ENCODE measurements at regions not wholly inside any gene's neighbourhood (a gene's known extent, or its start where the extent isn't known, plus 50 kb on each side); places are given as distances from the start of the nearest gene placed in this dataset.
"Not testable (repeated sequence)": the region's sequence is repeated elsewhere in the genome, so short reads cannot be mapped to it uniquely, and the experiment has no call there.

GRCh38 chr14:22289570-22289969 is 299.5 kb downstream of the DAD1 start:
- in situ Hi-C loops (cut with MboI; ENCODE audit: low pct_unique_long_range_greater_than_20kb, low sequenced_read_pairs, unreplicated experiment) = no loop called here
- no peak for TF ChIP-seq CTCF (IDR thresholded peaks at IDR 0.05; ENCODE audit: extremely low read depth, insufficient read depth, missing control alignments)
- no peak for DNase-seq (ENCODE audit: low spot score)

- in situ Hi-C loops (cut with MboI; ENCODE audit: low pct_unique_long_range_greater_than_20kb, low sequenced_read_pairs, unreplicated experiment) = no loop called here
- no peak for DNase-seq (ENCODE audit: low spot score)
- TF ChIP-seq CTCF (IDR thresholded peaks at IDR 0.05; ENCODE audit: extremely low read depth, insufficient read depth, missing control alignments) = no peak
Observed at GRCh38 chr14:22285991-22286390, 303.0 kb downstream of the DAD1 start.

- no peak for DNase-seq (ENCODE audit: low spot score)
- in situ Hi-C loops (cut with MboI; ENCODE audit: low pct_unique_long_range_greater_than_20kb, low sequenced_read_pairs, unreplicated experiment) = no loop called here
- no peak for TF ChIP-seq CTCF (IDR thresholded peaks at IDR 0.05; ENCODE audit: extremely low read depth, insufficient read depth, missing control alignments)
Observed at GRCh38 chr14:22282949-22283348, 306.1 kb downstream of the DAD1 start.

- in situ Hi-C loops (cut with MboI; ENCODE audit: low pct_unique_long_range_greater_than_20kb, low sequenced_read_pairs, unreplicated experiment) = no loop called here
- TF ChIP-seq CTCF (IDR thresholded peaks at IDR 0.05; ENCODE audit: extremely low read depth, insufficient read depth, missing control alignments) = no peak
- peak; percentile 12 for DNase-seq (ENCODE audit: low spot score)
Observed at GRCh38 chr14:22282417-22282816, 306.6 kb downstream of the DAD1 start.

GRCh38 chr14:22281447-22281874 is 307.6 kb downstream of the DAD1 start:
- in situ Hi-C loops (cut with MboI; ENCODE audit: low pct_unique_long_range_greater_than_20kb, low sequenced_read_pairs, unreplicated experiment); DNase-seq (ENCODE audit: low spot score): not testable (repeated sequence)

GRCh38 chr14:22280497-22281316 is 308.3 kb downstream of the DAD1 start:
- DNase-seq (ENCODE audit: low spot score) = no peak
- TF ChIP-seq CTCF (IDR thresholded peaks at IDR 0.05; ENCODE audit: extremely low read depth, insufficient read depth, missing control alignments) = no peak
- in situ Hi-C loops (cut with MboI; ENCODE audit: low pct_unique_long_range_greater_than_20kb, low sequenced_read_pairs, unreplicated experiment) = no loop called here

- in situ Hi-C loops (cut with MboI; ENCODE audit: low pct_unique_long_range_greater_than_20kb, low sequenced_read_pairs, unreplicated experiment) = no loop called here
- peak; percentile 15 for DNase-seq (ENCODE audit: low spot score)
- peak; percentile 57 for TF ChIP-seq CTCF (IDR thresholded peaks at IDR 0.05; ENCODE audit: extremely low read depth, insufficient read depth, missing control alignments)
Observed at GRCh38 chr14:22276913-22277816, 311.9 kb downstream of the DAD1 start.

Data from GM13977 (cell line).